PFSK-1 (cell line): ENCODE measurements at regions not wholly inside any gene's neighbourhood (a gene's known extent, or its start where the extent isn't known, plus 50 kb on each side); places are given as distances from the start of the nearest gene placed in this dataset.

ENCODE experiments used
- POLR2AphosphoS5 ChIP-seq: IDR thresholded peaks from 2 replicates; pipeline ENCODE4 v1.6.1; 2012; ENCODE audit warnings: low read depth, mild to moderate bottlenecking, control low read depth, low read length, moderate library complexity
- SIN3A ChIP-seq: IDR thresholded peaks from 2 replicates; pipeline ENCODE4 v1.6.1; 2012; ENCODE audit warnings: mild to moderate bottlenecking, low read length, moderate library complexity, borderline replicate concordance; ENCODE audit not compliant: insufficient read depth
- TAF1 ChIP-seq: IDR thresholded peaks from 2 replicates; pipeline ENCODE4 v1.6.1; 2012; ENCODE audit warnings: low read length, control low read depth, borderline replicate concordance; ENCODE audit not compliant: insufficient read depth
- TF ChIP-seq, protein P1 (sequence below), 2 experiments: IDR thresholded peaks; 2 replicates each; pipeline versions ENCODE4 v1.6.1 to v1.8.0; 2011 to 2012; ENCODE audit warnings: low read depth in 2 of 2, low read length in 2 of 2, control low read depth in 1 of 2, inconsistent platforms in 1 of 2, mild to moderate bottlenecking in 1 of 2, moderate library complexity in 1 of 2; ENCODE audit not compliant: insufficient read depth in 1 of 2

DNA sequence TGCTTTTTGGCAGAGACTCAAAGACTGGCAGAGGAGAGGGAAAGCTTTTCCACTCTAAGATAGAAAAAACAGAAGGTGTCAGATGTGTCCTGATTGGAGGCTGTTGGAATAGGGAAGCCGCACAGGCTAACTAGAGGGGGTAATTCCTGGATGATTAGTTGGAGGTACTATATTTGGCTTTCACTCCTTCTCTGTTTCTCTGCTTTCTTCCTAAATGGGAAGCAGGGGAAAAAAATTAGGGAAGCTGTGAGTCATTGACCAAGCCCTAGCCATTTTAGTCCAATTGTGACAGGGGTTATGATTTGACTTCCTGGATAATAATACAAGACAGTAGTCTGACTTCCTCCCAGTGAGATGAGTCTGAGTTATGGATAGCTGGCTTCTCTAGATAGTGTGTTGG is 475.2 kb upstream of the CELF2 start:
- TF ChIP-seq POLR2AphosphoS5 (no peak), SIN3A (no peak), TAF1 (no peak)
- TF ChIP-seq, protein P1, sequence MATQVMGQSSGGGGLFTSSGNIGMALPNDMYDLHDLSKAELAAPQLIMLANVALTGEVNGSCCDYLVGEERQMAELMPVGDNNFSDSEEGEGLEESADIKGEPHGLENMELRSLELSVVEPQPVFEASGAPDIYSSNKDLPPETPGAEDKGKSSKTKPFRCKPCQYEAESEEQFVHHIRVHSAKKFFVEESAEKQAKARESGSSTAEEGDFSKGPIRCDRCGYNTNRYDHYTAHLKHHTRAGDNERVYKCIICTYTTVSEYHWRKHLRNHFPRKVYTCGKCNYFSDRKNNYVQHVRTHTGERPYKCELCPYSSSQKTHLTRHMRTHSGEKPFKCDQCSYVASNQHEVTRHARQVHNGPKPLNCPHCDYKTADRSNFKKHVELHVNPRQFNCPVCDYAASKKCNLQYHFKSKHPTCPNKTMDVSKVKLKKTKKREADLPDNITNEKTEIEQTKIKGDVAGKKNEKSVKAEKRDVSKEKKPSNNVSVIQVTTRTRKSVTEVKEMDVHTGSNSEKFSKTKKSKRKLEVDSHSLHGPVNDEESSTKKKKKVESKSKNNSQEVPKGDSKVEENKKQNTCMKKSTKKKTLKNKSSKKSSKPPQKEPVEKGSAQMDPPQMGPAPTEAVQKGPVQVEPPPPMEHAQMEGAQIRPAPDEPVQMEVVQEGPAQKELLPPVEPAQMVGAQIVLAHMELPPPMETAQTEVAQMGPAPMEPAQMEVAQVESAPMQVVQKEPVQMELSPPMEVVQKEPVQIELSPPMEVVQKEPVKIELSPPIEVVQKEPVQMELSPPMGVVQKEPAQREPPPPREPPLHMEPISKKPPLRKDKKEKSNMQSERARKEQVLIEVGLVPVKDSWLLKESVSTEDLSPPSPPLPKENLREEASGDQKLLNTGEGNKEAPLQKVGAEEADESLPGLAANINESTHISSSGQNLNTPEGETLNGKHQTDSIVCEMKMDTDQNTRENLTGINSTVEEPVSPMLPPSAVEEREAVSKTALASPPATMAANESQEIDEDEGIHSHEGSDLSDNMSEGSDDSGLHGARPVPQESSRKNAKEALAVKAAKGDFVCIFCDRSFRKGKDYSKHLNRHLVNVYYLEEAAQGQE (IDR thresholded peaks at IDR 0.05; ENCODE audit: insufficient read depth in 1 of 2, low read depth in 2 of 2, low read length in 2 of 2) = no peak
